Ramos (cell line): ENCODE measurements at regions not wholly inside any gene's neighbourhood (a gene's known extent, or its start where the extent isn't known, plus 50 kb on each side); places are given as distances from the start of the nearest gene placed in this dataset.
"Not testable (repeated sequence)": the region's sequence is repeated elsewhere in the genome, so short reads cannot be mapped to it uniquely, and the experiment has no call there.

ENCODE experiments used
- in situ Hi-C: fragments of 300-500 bp; cut with MboI; formaldehyde crosslinking; loops from one replicate; pipeline ENCODE4 v1.14.3; 2022; ENCODE audit warnings: low sequenced_read_pairs; ENCODE audit not compliant: unreplicated experiment

DNA sequence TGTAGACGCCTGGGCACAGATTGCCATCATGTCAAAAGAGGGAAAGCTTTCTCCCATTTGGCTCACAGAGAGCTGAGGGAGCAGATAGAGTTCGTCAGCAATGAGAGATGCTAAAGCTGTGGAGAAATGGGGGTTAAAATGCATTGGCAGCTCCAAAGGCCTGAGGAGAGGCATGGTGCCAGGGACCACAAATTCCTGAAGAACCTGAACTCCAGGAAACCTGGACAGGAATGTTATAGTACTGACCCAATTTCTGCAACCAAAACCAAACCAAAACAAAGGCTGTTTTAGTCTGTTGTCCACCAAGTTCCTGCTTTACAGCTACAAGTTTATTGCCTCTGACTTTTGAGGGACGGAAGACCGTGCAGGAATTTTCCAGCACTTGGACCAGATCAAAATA lies 575.7 kb downstream of the REEP3 start:
- in situ Hi-C loops = no loop called here

DNA sequence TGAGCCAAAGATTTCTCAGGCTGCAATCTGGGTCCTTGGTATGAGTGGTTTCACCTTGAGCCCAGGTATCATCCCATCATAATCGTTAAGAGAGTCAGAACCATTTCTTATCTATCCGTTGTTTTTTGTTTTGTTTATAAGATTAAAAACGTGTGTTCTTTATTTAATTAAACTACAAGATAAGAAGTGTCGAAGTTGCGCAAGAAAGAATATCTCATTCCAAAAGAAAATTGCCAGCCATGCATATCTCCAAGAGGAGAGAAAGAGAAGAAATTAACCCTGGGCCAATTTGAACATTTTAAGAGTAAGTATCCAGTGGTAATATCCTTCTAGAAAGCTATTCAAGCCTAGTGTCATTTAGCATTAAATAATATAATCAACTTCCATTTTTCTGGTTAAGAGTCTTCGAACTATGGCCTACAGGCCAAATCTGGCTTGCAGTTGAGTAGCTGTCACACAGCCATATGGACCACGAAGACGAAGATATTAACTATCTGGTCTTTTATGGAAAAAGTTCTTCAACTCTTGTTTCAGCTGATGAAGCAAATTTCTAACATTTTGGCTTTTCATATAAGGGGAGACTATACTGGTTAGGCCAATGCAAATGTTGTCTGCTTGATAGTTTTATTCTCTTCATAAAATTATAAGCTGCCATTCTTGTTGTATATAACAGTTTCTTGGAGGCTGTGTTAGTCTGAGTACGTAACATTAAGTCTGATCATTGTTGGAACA lies 576.4 kb downstream of the REEP3 start:
- in situ Hi-C loops = no loop called here

DNA sequence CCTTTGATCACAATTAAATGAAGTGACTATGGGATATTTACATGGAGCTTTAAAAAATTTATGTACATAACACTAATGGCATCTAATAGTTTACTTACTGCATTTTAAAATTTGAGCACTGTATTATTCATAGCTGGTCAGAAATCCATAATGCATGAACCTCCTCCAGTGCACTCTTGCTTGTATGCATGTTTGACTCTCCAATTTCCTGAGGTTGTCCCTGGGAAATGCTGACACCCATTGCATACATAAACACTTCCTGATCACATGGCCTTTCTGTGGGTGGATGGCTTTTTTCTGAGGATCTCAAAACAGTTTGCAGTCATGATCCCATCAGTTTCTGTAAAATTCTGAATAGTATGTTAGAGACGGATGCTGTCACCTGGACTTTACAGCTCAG lies 577.8 kb downstream of the REEP3 start:
- in situ Hi-C loops = no loop called here

DNA sequence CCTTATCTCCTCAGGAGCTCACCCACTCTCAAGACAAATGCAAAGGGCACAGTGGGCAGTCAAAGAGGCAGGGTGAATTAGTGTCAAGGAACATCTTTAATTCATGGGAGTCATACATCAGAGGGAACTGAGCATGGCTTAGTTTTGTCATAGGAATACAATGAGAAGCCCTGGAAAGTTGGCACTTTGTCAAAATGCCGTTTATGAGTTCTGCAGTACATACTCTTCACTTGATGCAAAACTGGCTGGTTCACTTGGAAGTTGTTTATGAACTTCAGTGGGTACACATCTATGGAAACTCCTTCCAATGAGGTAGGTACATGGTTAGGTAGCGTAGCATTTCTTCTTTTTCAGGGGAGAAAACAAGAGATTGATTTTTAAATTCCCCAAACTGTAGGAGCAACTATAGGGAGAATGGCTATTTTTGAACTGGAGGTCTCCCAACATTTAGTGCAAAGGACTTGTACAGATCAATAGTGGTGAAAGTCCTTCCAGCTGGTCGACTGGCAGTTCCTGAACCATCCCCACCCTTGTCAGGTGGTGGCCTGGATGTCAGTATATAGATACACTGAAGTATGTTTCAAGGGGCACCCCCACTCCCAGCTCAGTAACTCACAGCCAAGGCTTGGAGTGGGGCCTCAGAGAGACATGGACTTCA lies 580.5 kb downstream of the REEP3 start:
- in situ Hi-C loops = no loop called here

DNA sequence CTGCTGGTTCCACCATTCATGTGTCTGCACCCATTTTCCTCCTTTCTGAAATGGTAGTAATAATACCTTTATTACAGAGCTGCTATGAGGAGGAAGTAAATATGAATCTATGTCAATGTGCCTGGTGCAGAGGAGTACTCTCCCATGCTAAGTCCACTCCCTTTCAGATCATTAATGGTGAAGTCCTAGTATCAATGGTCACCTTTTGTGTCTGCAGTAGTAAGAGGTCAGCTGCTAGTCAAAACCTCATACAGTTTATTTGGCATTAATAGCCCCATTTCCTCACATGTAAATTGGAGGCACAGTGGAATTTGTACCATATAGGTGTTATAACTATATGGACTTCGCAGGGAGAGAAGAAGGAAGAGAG lies 581.0 kb downstream of the REEP3 start:
- in situ Hi-C loops = no loop called here

DNA sequence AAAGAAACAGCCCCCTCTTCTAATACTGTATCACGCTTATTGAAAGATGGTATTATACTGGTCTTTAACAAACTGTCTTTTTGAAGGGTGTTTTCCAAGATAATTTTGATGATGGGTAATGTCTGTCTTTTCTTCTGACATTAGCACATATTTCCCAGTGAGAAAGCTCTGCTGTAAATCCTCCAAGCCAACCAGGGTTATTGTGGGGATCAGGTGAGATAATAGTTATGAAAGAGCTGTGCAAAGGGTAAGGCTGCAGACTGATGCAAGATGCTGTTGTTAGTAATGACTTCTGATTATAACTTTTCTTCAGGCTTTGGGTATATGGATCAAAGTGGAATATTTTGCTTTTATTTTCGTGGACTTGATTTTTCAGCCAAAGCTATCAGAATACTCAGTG lies 581.7 kb downstream of the REEP3 start:
- in situ Hi-C loops = no loop called here

DNA sequence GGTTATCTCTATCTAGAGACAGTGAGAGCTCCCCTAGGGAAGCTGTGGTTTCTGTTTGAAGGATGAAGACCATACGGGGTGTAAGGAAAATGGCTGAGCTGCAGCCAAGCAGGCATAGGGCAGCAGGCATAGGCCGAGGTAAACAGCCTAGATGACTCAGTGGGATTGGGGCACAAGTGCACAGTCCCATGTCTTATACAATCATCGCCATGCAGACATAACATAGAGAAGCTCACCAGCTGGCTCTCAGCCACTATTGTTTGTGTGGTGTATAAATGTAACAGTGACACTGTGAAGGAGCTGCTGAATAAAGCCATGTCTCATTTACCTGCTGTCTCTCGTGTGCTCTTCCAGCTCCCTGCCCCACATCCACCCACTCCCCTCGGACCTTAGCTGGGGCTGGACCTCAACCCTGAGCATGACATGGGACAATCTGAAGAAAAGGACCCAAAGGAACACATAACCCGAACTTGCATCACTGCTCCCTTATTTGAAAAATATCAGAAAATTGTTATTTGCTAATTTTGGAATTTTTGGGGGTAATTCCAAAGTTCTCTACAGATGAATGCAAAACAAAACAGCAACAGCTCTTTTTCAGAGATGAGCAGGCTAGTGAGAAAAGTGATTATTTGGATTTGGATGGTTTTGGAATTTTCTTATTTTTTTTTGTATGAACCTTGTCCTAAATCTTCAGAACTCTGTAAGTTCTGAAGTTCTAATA lies 582.7 kb downstream of the REEP3 start:
- in situ Hi-C loops = no loop called here

DNA sequence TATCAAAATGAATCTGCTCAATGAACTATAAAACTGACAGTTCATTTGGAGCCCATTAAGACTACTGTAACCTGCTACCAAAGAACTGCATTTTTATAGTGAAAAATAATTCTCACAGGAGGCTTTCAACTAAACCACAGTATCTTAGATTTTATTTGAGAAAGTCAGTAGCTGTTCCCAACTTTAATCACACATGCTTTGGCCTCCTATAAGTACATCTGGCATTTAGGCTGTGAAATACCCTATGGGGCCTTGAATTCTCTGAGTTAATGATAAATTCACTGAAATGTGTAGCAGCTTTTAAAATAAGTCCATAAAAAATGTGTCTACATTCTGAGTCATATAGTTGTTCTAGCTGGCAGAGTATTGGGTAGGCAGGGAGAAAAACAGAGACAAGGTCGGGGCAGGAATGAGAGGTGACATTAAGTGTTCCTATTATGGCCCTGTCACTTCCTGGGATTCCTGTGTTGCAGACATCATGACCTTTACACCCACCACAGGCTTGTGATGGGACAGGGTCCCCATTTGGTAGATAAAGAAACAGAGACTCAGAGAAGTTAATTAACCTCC lies 588.8 kb downstream of the REEP3 start:
- in situ Hi-C loops = no loop called here

DNA sequence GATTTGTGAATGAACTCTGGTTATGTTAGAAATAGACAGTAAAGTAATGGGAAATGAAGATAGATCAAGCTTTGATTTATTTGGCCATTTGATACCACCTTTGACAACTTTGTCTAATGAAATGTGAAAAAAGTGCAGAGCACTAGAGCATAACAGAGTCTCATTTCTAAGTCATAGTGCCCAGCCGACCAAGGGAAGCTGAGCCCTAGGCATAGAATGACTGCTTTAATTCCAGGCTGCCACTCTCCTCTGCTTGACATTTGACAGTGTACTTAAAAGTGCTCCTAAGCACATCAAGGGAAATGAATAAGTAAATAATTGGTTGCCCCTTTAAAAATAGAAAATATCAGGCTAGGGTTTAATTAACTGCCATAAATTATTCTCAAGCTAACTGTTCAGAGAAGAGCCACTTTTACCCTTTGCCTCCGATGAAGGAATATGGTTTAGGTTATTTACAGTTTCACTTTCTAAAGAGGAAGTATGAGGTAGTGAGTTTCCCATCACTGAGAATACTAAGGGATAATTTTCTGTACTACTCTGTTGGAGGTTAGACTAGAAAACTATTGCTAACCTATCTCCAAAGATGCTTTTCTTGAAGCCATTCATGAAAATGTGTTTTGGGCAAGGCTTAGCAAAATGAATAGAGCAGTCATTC lies 591.6 kb downstream of the REEP3 start:
- in situ Hi-C loops = no loop called here

DNA sequence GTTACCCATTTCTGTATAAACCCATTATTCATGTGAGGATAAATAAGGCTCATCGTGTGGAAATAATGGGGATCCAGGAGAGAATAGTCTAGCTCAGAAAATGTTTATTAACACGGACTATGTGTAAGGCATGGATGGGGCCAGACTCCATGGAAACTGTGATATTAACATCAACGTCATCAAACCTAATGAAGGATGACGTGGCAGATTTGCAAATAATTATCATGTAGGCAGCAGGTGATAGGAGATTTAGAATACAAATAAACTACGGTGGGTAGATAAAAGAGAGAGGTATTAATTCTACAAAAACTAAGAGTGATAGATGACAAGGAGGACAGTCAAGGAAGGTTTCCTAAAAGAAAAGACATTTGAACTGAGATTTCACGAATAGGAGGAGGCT lies 592.2 kb downstream of the REEP3 start:
- in situ Hi-C loops = no loop called here

DNA sequence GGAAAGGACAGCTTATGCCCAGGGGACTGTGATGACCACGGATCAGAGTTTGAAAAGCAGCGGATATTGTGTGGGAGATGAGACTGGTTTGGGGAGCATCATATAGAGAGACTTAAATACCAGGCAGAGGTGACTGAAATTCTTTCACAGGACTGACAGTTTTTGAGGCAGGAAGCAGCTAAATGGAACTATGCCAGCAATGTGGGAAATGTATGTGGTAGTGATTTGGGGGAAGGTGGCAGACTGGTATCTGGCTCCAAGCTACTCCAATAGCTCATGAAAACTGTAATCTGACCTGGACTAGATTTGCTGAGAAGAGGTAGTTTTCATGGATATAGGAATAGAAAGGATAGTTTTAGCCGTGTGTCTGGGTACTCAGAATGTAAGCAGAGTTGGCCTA lies 592.6 kb downstream of the REEP3 start:
- in situ Hi-C loops = no loop called here

DNA sequence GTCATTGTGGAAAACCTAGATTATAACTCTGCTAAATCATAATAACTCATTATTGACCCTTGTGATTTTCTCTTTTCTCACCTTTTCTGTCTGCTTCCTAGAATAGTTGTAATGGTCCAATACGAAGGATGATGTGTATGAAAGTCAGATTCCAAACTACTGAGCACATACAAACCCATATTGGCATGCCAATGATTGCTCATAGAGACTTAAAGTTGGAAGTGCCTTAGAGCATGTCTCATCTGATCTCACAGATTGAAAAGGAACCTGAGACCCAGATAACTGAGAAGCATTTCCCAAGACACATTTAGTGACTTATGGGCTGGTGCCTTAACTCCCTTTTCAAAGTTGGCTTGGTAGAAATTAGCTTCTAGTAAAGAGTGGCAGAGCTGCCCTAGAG lies 594.3 kb downstream of the REEP3 start:
- in situ Hi-C loops = no loop called here

DNA sequence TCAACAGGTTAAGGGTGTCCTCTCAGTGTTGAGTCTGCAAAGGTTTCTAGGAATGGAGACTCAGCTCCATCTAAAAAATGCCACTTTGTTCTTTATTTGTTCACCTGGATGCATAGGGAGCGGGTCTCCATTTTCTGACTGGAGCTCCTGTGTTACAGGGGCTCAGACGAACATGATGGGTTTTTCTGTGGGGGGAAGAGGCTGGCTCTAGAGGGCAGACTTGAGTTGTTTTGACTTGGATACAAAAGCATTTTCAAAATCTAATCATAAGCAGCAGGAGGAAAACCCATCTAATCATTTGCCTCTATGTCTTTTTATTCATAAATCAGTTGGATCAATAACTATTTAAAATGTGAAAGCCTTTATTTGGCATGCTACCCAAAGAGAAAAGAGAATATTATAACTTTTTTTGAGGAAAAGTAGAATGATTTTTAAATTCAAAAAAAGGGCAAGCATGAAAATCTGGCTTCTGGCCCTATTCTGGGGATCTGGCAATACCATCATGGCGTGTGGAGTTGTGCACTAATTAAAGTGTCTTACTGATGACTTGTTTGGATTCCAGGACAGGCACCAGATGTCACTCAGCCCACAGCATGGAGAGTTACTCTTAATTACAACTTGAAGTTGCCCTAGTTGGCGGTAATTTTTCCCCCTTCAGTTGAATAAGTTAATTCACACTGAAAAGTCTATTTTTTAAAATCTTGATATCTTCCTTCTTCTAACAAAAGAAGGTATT lies 594.9 kb downstream of the REEP3 start:
- in situ Hi-C loops = no loop called here

DNA sequence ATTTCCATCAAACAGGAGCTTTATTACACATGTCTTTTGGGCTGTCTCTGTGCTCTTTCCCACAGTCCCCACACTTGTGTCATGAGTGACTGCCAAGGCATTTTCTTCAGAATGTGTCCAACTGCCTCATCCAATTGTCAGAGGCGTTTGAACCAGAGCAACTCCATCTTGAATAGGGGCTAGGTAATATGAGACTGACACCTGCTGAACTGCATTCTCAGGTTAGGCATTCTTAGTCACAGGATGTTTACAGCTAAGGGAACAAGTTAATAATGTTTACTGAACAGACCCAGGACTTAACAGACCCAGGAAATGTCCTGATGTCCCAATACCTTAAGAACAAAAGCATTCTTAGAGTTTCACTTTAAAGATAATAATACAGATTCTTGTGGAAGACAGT lies 595.5 kb downstream of the REEP3 start:
- in situ Hi-C loops = no loop called here

DNA sequence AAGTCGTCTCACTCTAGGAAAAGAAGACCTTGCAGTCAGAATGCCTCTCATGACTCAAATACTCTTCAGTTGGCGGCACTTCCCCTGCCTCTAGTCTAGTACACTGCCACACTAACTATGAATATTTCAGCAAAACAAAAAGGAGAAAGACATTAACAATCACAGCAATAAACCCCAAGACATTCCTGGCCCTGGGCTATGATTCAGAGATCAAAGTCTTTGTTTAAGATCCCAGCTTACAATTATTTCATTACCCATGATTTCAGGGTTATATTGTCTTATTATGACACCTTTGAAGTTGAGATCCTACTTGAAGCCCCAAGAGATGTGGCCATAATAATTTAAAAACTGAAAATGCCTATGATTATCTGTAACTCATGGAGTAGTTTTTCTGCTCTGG lies 597.5 kb downstream of the REEP3 start:
- in situ Hi-C loops = no loop called here

DNA sequence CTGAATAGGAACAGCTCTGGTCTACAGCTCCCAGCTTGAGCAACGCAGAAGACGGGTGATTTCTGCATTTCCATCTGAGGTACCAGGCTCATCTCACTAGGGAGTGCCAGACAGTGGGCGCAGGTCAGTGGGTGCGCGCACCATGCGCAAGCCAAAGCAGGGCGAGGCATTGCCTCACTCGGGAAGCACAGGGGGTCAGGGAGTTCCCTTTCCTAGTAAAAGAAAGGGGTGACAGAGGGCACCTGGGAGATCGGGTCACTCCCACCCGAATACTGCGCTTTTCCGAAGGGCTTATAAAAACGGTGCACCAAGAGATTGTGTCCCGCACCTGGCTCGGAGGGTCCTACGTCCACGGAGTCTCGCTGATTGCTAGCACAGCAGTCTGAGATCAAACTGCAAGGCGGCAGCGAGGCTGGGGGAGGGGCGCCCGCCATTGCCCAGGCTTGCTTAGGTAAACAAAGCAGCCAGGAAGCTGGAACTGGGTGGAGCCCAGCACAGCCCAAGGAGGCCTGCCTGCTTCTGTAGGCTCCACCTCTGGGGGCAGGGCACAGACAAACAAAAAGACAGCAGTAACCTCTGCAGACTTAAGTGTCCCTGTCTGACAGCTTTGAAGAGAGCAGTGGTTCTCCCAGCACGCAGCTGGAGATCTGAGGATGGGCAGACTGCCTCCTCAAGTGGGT lies 599.2 kb downstream of the REEP3 start:
- in situ Hi-C loops = not testable (repeated sequence)

DNA sequence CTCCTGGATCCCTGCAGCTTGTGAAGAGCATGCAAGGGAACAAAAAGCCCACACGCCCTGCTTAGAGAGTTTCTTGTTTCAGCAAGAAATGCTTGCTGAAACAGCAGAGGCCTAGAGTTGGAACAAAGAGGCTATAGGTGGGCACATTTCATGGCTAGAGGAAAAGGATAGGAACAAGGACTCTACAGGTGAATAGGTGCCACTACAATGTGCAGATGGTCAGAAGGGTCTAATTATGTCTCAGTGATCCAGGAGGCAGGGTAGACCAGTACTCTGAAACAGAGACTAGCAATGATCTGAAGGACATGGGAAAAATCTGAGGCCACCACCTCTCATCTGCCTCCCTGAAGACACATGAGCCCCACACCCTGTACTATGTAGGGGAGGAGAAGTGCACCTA lies 609.0 kb downstream of the REEP3 start:
- in situ Hi-C loops = no loop called here

DNA sequence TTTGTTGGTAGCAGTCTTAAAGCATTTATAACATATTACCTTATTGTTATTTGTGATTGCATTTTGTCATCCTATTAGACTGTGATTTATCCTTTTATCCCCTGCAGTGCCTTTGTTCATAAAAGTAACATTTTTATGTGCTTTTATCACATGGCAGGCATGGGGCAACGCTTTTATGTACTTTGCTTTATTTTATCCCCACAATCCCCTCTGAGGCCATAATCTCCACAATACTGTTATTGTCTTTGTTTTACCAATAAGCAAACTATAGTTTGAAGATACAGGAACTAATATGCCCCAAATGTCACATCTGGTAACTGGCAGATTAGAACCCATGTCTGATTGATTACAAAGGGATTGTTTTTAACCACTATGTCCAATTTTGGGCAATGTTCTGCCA lies 613.5 kb downstream of the REEP3 start:
- in situ Hi-C loops = no loop called here

DNA sequence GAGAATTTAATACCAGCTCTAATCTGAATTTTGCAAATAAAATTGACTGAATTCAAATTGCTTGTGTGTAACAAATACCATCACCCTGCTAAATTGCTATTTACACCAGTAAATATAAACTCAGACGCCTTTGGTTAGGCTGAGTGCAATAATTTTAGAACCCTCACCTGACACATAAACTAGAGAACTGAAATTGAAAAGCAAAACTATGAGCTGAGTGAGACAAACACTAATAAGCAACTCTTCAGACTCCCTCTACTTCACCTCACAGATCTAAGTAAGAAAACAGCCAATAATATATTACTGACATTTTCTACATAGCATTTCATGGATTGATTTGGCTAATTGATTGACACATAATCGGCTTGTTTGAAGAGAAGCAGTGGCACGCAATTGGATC lies 621.2 kb downstream of the REEP3 start:
- in situ Hi-C loops = no loop called here

DNA sequence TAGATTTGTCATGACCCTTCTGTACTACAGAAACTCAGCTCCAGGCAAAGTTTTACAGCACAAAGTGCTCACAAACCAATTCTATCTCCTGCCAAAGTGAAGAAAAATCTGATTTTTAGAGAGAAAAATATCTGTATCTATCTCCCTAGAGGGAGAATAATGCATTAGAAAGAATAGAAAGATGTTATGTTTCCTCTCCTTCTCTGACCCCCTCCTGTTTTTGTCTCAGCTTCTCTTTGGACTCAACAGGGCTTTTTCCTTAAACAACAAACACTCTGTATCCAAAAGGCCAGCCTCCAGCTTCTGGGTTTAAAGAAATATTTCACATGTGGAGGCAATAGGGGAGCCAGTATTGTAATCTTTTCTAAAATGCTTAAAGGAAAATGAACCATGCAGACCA lies 627.4 kb downstream of the REEP3 start:
- in situ Hi-C loops = no loop called here
